Prostate gland (tissue), 2 donors: ENCODE measurements at regions not wholly inside any gene's neighbourhood (a gene's known extent, or its start where the extent isn't known, plus 50 kb on each side); places are given as distances from the start of the nearest gene placed in this dataset.
"Not testable (repeated sequence)": the region's sequence is repeated elsewhere in the genome, so short reads cannot be mapped to it uniquely, and the experiment has no call there.

Experiments
- DNase-seq: peaks from one replicate; pipeline ENCODE4 v3.0.0-alpha.2; 2019; ENCODE audit warnings: low spot score
- H3K27ac ChIP-seq, 2 donors: fragments of 200-600 bp; sonication (generic); 2 replicates each; pipeline ENCODE4 v1.5.1; 2017 to 2019
- H3K27me3 ChIP-seq: fragments of 200-600 bp; sonication (generic); replicated peaks from 2 replicates; pipeline ENCODE4 v1.5.1; 2019; ENCODE audit not compliant: insufficient read depth
- H3K36me3 ChIP-seq, 2 donors: fragments of 200-600 bp; sonication (generic); 1 replicate in 1 of 2; 2 replicates in 1 of 2; pipeline versions ENCODE4 v1.5.1 to v1.8.1; 2017 to 2019
- H3K4me1 ChIP-seq: fragments of 200-600 bp; sonication (generic); replicated peaks from 2 replicates; pipeline ENCODE4 v1.5.1; 2019
- H3K4me3 ChIP-seq, 2 donors: fragments of 200-600 bp; sonication (generic); 2 replicates each; pipeline ENCODE4 v1.5.1; 2017 to 2019
- H3K9me3 ChIP-seq: fragments of 200-600 bp; sonication (generic); 2 replicates; pipeline ENCODE4 v1.5.1; 2017
- CTCF ChIP-seq, 4 experiments: fragments of 200-600 bp in 2 of 4; fragments of 450-650 bp in 2 of 4; sonication (generic) in 2 of 4; IDR thresholded peaks; 1 replicate in 3 of 4; 2 replicates in 1 of 4; pipeline ENCODE4 v1.5.1; 2016 to 2019; ENCODE audit warnings: antibody characterized with exemption in 4 of 4, mild to moderate bottlenecking in 2 of 4, moderate library complexity in 2 of 4
- POLR2A ChIP-seq: fragments of 450-650 bp; IDR thresholded peaks from one replicate; pipeline ENCODE4 v1.6.1; 2016; ENCODE audit warnings: antibody characterized with exemption, mild to moderate bottlenecking
- POLR2AphosphoS5 ChIP-seq: sonication (generic); formaldehyde crosslinking; IDR thresholded peaks from one replicate; pipeline ENCODE4 v1.6.1; 2017; ENCODE audit warnings: antibody characterized with exemption
- WGBS: methylation state at CpG from one replicate; pipeline ENCODE4 v1.1.5; 2018; 5-methylcytosine and 5-hydroxymethylcytosine counted together
- intact Hi-C: fragments of 100-400 bp; cut with DNase I; formaldehyde crosslinking; loops from one replicate; pipeline ENCODE4 v1.14.2; 2022

GRCh38 chr22:25496396-25497064, 67.9 kb upstream of the GRK3 start:
- TF ChIP-seq POLR2A (no peak), CTCF (IDR thresholded peaks at IDR 0.05) (no peak), POLR2AphosphoS5 (no peak)
- Histone ChIP-seq H3K4me1 (no peaks in the 10 kb centered on the region), H3K27ac (no peak overlapping the region), H3K27me3 (no peaks in the 10 kb centered on the region), H3K36me3 (no peaks in the 10 kb centered on the region), H3K9me3 (no peaks in the 10 kb centered on the region), H3K4me3 (no peak overlapping the region)
- intact Hi-C loops = no loop called here
- WGBS = 63% methylated on average over 4 of the region's 4 CpGs
- no peak for DNase-seq

GRCh38 chr22:25497181-25497641, 67.3 kb upstream of the GRK3 start:
- intact Hi-C loops = no loop called here
- Histone ChIP-seq H3K36me3 (no peaks in the 10 kb centered on the region), H3K4me1 (no peaks in the 10 kb centered on the region), H3K4me3 (no peak overlapping the region), H3K9me3 (no peaks in the 10 kb centered on the region), H3K27ac (no peak overlapping the region), H3K27me3 (no peaks in the 10 kb centered on the region)
- 56% methylated on average over 2 of the region's 2 CpGs for WGBS
- DNase-seq = no peak
- TF ChIP-seq POLR2A (no peak), POLR2AphosphoS5 (no peak), CTCF (IDR thresholded peaks at IDR 0.05) (no peak)

- TF ChIP-seq POLR2AphosphoS5 (no peak), CTCF (IDR thresholded peaks at IDR 0.05) (no peak), POLR2A (no peak)
- intact Hi-C loops = no loop called here
- no peaks in the 10 kb centered on the region for H3K36me3 ChIP-seq
- no peaks in the 10 kb centered on the region for H3K27me3 ChIP-seq
- H3K4me3 ChIP-seq = no peak overlapping the region
- H3K9me3 ChIP-seq = no peaks in the 10 kb centered on the region
- no peak for DNase-seq
- H3K27ac ChIP-seq = no peak overlapping the region
- 82% methylated on average over 2 of the region's 2 CpGs for WGBS
- H3K4me1 ChIP-seq = no peaks in the 10 kb centered on the region
Observed at GRCh38 chr22:25497716-25498115, 66.8 kb upstream of the GRK3 start.

- DNase-seq, H3K9me3 ChIP-seq, H3K4me1 ChIP-seq, H3K36me3 ChIP-seq, H3K27me3 ChIP-seq, H3K4me3 ChIP-seq, intact Hi-C loops, H3K27ac ChIP-seq: not testable (repeated sequence)
- 72% methylated on average over 3 of the region's 3 CpGs for WGBS
Observed at GRCh38 chr22:25500671-25501070, 63.8 kb upstream of the GRK3 start.

GRCh38 chr22:25504017-25504416, 60.5 kb upstream of the GRK3 start:
- H3K27ac ChIP-seq, H3K27me3 ChIP-seq, H3K36me3 ChIP-seq, H3K9me3 ChIP-seq, intact Hi-C loops, H3K4me3 ChIP-seq, DNase-seq, H3K4me1 ChIP-seq: not testable (repeated sequence)
- WGBS = 67% methylated on average over 1 of the region's 1 CpG

GRCh38 chr22:25508161-25508560, 56.3 kb upstream of the GRK3 start:
- Histone ChIP-seq H3K9me3 (no peaks in the 10 kb centered on the region), H3K4me1 (no peaks in the 10 kb centered on the region), H3K36me3 (no peaks in the 10 kb centered on the region), H3K27me3 (no peaks in the 10 kb centered on the region), H3K4me3 (no peak overlapping the region), H3K27ac (no peak overlapping the region)
- intact Hi-C loops = no loop called here
- 95% methylated on average over 3 of the region's 3 CpGs for WGBS
- no peak for DNase-seq
- TF ChIP-seq POLR2A (no peak), POLR2AphosphoS5 (no peak), CTCF (IDR thresholded peaks at IDR 0.05) (no peak)
